ENCODE measurements at regions not wholly inside any gene's neighbourhood (a gene's known extent, or its start where the extent isn't known, plus 50 kb on each side); places are given as distances from the start of the nearest gene placed in this dataset.
A peak's percentile ranks its signal among the peaks of the same experiment; 100 is the strongest.
"Not testable (repeated sequence)": the region's sequence is repeated elsewhere in the genome, so short reads cannot be mapped to it uniquely, and the experiment has no call there.

- no peak for DNase-seq (ENCODE audit: low spot score)
These were observed 65.6 kb upstream of the EDEM3 start for GRCh38 chr1:184820218-184820750.

- no peak for DNase-seq (ENCODE audit: low spot score)
These were observed 64.0 kb upstream of the EDEM3 start for GRCh38 chr1:184818646-184819045.

- not testable (repeated sequence) for DNase-seq (ENCODE audit: low spot score)
These were observed 62.3 kb upstream of the EDEM3 start for GRCh38 chr1:184817003-184817402.

GRCh38 chr1:184813528-184814089 lies 59.0 kb upstream of the EDEM3 start:
- DNase-seq (ENCODE audit: low spot score) = no peak

- no peak for DNase-seq (ENCODE audit: low spot score)
These were observed 56.9 kb upstream of the EDEM3 start for GRCh38 chr1:184811439-184812111.

- no peak for DNase-seq (ENCODE audit: low spot score)
These were observed 56.2 kb upstream of the EDEM3 start for GRCh38 chr1:184810735-184811343.

GRCh38 chr1:184806296-184806721 lies 51.7 kb upstream of the EDEM3 start:
- DNase-seq (ENCODE audit: low spot score) = no peak

GRCh38 chr1:184805667-184806295 lies 51.1 kb upstream of the EDEM3 start:
- DNase-seq (ENCODE audit: low spot score) = peak; percentile 91

Data from D341Med (cell line).